Smooth muscle cell (in vitro differentiated cells): ENCODE measurements at regions not wholly inside any gene's neighbourhood (a gene's known extent, or its start where the extent isn't known, plus 50 kb on each side); places are given as distances from the start of the nearest gene placed in this dataset.

Experiments
- DNase-seq: peaks from one replicate; lab custom pipeline; 2025; ENCODE audit not compliant: unreplicated experiment; lab: John Stamatoyannopoulos, UW
- H2AFZ ChIP-seq: fragments of 200-600 bp; sonication (generic); 2 replicates; pipeline ENCODE4 v1.6.0; 2016; ENCODE audit warnings: antibody characterized with exemption, low read depth, mild to moderate bottlenecking
- H3F3A ChIP-seq: fragments of 200-600 bp; sonication (generic); 2 replicates; pipeline ENCODE4 v1.6.0; 2017; ENCODE audit warnings: antibody characterized with exemption, low read depth
- H3K27ac ChIP-seq: fragments of 200-600 bp; sonication (generic); 2 replicates; pipeline ENCODE4 v1.5.1; 2016; ENCODE audit warnings: low read depth, mild to moderate bottlenecking
- H3K27me3 ChIP-seq: fragments of 200-600 bp; sonication (generic); 2 replicates; pipeline ENCODE4 v1.6.1; 2016; ENCODE audit warnings: low read depth, mild to moderate bottlenecking
- H3K36me3 ChIP-seq: fragments of 200-600 bp; sonication (generic); 2 replicates; pipeline ENCODE4 v1.5.1; 2016; ENCODE audit warnings: low read depth
- H3K4me1 ChIP-seq: fragments of 200-600 bp; sonication (generic); 2 replicates; pipeline ENCODE4 v1.5.1; 2016; ENCODE audit warnings: low read depth
- H3K4me2 ChIP-seq: fragments of 200-600 bp; sonication (generic); 2 replicates; pipeline ENCODE4 v1.6.0; 2016; ENCODE audit warnings: mild to moderate bottlenecking
- H3K4me3 ChIP-seq: fragments of 200-600 bp; sonication (generic); 2 replicates; pipeline ENCODE4 v1.5.1; 2016; ENCODE audit warnings: mild to moderate bottlenecking
- H3K79me2 ChIP-seq: fragments of 200-600 bp; sonication (generic); 2 replicates; pipeline ENCODE4 v1.6.0; 2016; ENCODE audit warnings: low read depth, mild to moderate bottlenecking
- H3K9ac ChIP-seq: fragments of 200-600 bp; sonication (generic); 2 replicates; pipeline ENCODE4 v1.6.0; 2016; ENCODE audit warnings: low read depth
- H3K9me3 ChIP-seq: fragments of 200-600 bp; sonication (generic); replicated peaks from 2 replicates; pipeline ENCODE4 v1.5.1; 2016; ENCODE audit warnings: low read depth
- H4K20me1 ChIP-seq: fragments of 200-600 bp; sonication (generic); 2 replicates; pipeline ENCODE4 v1.6.0; 2016; ENCODE audit warnings: low read depth
- CTCF ChIP-seq: fragments of 200-600 bp; sonication (generic); IDR thresholded peaks from 2 replicates; pipeline ENCODE4 v1.5.1; 2017; ENCODE audit warnings: borderline replicate concordance, mild to moderate bottlenecking, antibody characterized with exemption; ENCODE audit not compliant: insufficient read depth, poor library complexity, severe bottlenecking
- WGBS: methylation state at CpG from one replicate; pipeline ENCODE4 v1.1.7; 2016; ENCODE audit warnings: low lambda C conversion rate; 5-methylcytosine and 5-hydroxymethylcytosine counted together

DNA sequence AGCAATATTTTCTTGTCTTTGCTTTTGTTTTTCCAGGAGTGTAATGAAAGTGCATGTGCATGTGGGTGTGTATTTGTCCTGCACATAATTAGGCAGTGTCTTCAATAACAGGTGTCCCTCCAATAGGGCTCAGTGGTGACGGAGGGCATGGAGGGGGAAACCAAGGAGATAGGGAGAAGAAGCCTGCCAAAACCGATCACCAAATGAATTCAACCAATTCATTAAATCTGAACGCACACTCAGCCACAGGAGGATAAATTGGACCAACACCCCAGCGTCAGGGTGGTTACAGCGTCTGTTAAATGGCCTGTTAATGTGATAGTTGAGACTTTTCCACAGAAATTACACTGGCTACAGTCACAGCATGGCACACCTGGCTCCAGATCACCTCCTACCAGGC, 527.6 kb downstream of the CD83 start:
- no peak for TF ChIP-seq CTCF
- Histone ChIP-seq H2AFZ (no peak overlapping the region), H3K4me2 (no peak overlapping the region), H3K9ac (no peak overlapping the region), H3F3A (no peaks in the 10 kb centered on the region), H3K4me1 (peaks cover 16% of the 10 kb centered on the region), H3K79me2 (no peaks in the 10 kb centered on the region), H3K27ac (no peak overlapping the region), H3K36me3 (no peaks in the 10 kb centered on the region), H4K20me1 (no peaks in the 10 kb centered on the region), H3K27me3 (no peaks in the 10 kb centered on the region), H3K9me3 (no peaks in the 10 kb centered on the region), H3K4me3 (no peak overlapping the region)
- DNase-seq = no peak
- WGBS = 92% methylated on average over 5 of the region's 5 CpGs

DNA sequence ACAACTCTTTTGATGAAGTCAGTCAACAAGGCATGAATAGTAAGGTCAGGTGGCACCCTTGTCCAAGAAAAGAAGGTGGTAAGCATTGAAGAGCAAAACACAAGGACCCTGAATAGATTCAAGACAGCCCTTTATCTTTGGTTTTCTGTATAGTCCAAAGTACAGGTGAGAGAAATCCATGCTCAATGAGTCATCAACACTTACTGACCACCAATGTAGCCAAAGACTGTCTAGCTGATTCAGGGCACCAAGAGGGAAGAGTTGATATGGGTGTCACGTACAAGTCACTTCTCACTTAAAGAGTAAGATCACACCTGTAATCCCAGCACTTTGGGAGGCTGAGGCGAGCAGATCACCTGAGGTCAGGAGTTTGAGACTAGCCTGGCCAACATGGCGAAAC, 528.3 kb downstream of the CD83 start:
- H3K36me3 ChIP-seq = no peaks in the 10 kb centered on the region
- no peak overlapping the region for H3K4me2 ChIP-seq
- no peaks in the 10 kb centered on the region for H3K27me3 ChIP-seq
- no peaks in the 10 kb centered on the region for H3K9me3 ChIP-seq
- H3K9ac ChIP-seq = no peak overlapping the region
- H2AFZ ChIP-seq = no peak overlapping the region
- no peak overlapping the region for H3K27ac ChIP-seq
- H3K4me3 ChIP-seq = no peak overlapping the region
- no peaks in the 10 kb centered on the region for H3F3A ChIP-seq
- TF ChIP-seq CTCF = no peak
- H3K4me1 ChIP-seq = peaks cover 10% of the 10 kb centered on the region
- no peaks in the 10 kb centered on the region for H4K20me1 ChIP-seq
- no peak for DNase-seq
- H3K79me2 ChIP-seq = no peaks in the 10 kb centered on the region
- 96% methylated on average over 3 of the region's 3 CpGs for WGBS

DNA sequence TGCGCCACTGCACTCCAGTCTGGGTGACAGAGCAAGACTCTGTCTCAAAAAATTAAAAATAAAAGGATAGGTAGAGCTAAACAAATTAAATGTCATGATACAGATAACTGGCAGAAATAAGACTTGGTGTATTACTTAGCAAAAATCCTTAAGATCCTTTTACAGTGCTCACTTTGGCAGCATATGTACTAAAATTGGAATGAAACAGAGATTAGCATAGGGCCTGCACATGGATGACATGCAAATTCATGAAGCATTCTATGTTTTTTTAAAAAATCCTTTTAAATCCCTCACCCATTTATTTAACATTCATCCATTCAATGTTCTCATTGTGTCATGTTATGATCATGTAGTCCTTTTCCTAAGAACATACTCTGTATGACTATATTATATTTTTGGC, 528.8 kb downstream of the CD83 start:
- Histone ChIP-seq H3F3A (no peaks in the 10 kb centered on the region), H3K4me1 (peaks cover 5% of the 10 kb centered on the region), H3K79me2 (no peaks in the 10 kb centered on the region), H3K27me3 (no peaks in the 10 kb centered on the region), H3K9ac (no peak overlapping the region), H4K20me1 (no peaks in the 10 kb centered on the region), H3K9me3 (no peaks in the 10 kb centered on the region), H2AFZ (no peak overlapping the region), H3K4me2 (no peak overlapping the region), H3K4me3 (no peak overlapping the region), H3K27ac (no peak overlapping the region), H3K36me3 (no peaks in the 10 kb centered on the region)
- no peak for DNase-seq
- TF ChIP-seq CTCF = no peak
- 95% methylated on average over 1 of the region's 1 CpG for WGBS

DNA sequence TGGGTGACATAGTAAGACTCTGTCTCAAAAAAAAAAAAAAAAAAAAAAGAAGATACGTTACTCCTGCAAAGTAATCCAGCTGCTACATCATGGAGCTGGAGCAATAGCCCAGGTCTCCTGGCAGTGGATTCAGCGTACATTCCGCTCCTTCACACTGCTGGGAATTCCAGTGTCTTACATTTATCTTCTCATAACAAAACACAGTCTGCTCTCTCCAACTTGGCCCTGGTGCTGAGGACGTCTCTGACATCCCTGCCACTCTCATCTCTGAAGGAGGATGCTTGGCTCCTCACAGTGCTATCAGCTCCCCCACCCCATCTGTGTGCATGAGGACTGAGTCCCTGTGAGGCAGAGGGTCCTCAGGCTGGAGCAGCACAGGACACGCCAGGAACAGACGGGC, 529.8 kb downstream of the CD83 start:
- Histone ChIP-seq H3K9ac (no peak overlapping the region), H2AFZ (no peak overlapping the region), H3K27ac (no peak overlapping the region), H3K79me2 (no peaks in the 10 kb centered on the region), H3K9me3 (no peaks in the 10 kb centered on the region), H3K4me2 (no peak overlapping the region), H3K27me3 (no peaks in the 10 kb centered on the region), H3K4me1 (no peaks in the 10 kb centered on the region), H3F3A (no peaks in the 10 kb centered on the region), H3K36me3 (no peaks in the 10 kb centered on the region), H4K20me1 (no peaks in the 10 kb centered on the region), H3K4me3 (no peak overlapping the region)
- DNase-seq = no peak
- 88% methylated on average over 6 of the region's 6 CpGs for WGBS
- no peak for TF ChIP-seq CTCF
